ENCODE measurements at regions not wholly inside any gene's neighbourhood (a gene's known extent, or its start where the extent isn't known, plus 50 kb on each side); places are given as distances from the start of the nearest gene placed in this dataset.

GRCh38 chr3:66740260-66740659, 239.4 kb upstream of the LRIG1 start:
- in situ Hi-C loops (cut with MboI; ENCODE audit: low sequenced_read_pairs): no loop called here

GRCh38 chr3:66744521-66744920, 243.7 kb upstream of the LRIG1 start:
- in situ Hi-C loops (cut with MboI; ENCODE audit: low sequenced_read_pairs): no loop called here

- in situ Hi-C loops (cut with MboI; ENCODE audit: low sequenced_read_pairs): no loop called here
These were observed 244.2 kb upstream of the LRIG1 start for GRCh38 chr3:66744986-66745385.

- in situ Hi-C loops (cut with MboI; ENCODE audit: low sequenced_read_pairs): no loop called here
These were observed 246.4 kb upstream of the LRIG1 start for GRCh38 chr3:66747261-66747660.

- in situ Hi-C loops (cut with MboI; ENCODE audit: low sequenced_read_pairs): no loop called here
These were observed 246.9 kb upstream of the LRIG1 start for GRCh38 chr3:66747696-66748095.

GRCh38 chr3:66748175-66748876, 247.5 kb upstream of the LRIG1 start:
- in situ Hi-C loops (cut with MboI; ENCODE audit: low sequenced_read_pairs): no loop called here

- in situ Hi-C loops (cut with MboI; ENCODE audit: low sequenced_read_pairs): no loop called here
These were observed 246.3 kb upstream of the KBTBD8 start for GRCh38 chr3:66751842-66752241.

GRCh38 chr3:66753670-66754069, 244.4 kb upstream of the KBTBD8 start:
- in situ Hi-C loops (cut with MboI; ENCODE audit: low sequenced_read_pairs): no loop called here

GRCh38 chr3:66754613-66755012, 243.5 kb upstream of the KBTBD8 start:
- in situ Hi-C loops (cut with MboI; ENCODE audit: low sequenced_read_pairs): no loop called here

- in situ Hi-C loops (cut with MboI; ENCODE audit: low sequenced_read_pairs): no loop called here
These were observed 242.2 kb upstream of the KBTBD8 start for GRCh38 chr3:66755924-66756323.

- in situ Hi-C loops (cut with MboI; ENCODE audit: low sequenced_read_pairs): no loop called here
These were observed 241.6 kb upstream of the KBTBD8 start for GRCh38 chr3:66756468-66757036.

GRCh38 chr3:66761093-66761780, 236.9 kb upstream of the KBTBD8 start:
- in situ Hi-C loops (cut with MboI; ENCODE audit: low sequenced_read_pairs): no loop called here

- in situ Hi-C loops (cut with MboI; ENCODE audit: low sequenced_read_pairs): no loop called here
These were observed 235.0 kb upstream of the KBTBD8 start for GRCh38 chr3:66762916-66763693.

- in situ Hi-C loops (cut with MboI; ENCODE audit: low sequenced_read_pairs): no loop called here
These were observed 220.0 kb upstream of the KBTBD8 start for GRCh38 chr3:66778107-66778506.

GRCh38 chr3:66778777-66779176, 219.3 kb upstream of the KBTBD8 start:
- in situ Hi-C loops (cut with MboI; ENCODE audit: low sequenced_read_pairs): no loop called here

GRCh38 chr3:66785191-66785909, 212.8 kb upstream of the KBTBD8 start:
- in situ Hi-C loops (cut with MboI; ENCODE audit: low sequenced_read_pairs): no loop called here

GRCh38 chr3:66789580-66790237, 208.4 kb upstream of the KBTBD8 start:
- in situ Hi-C loops (cut with MboI; ENCODE audit: low sequenced_read_pairs): no loop called here

- in situ Hi-C loops (cut with MboI; ENCODE audit: low sequenced_read_pairs): no loop called here
These were observed 206.0 kb upstream of the KBTBD8 start for GRCh38 chr3:66792086-66792485.

- in situ Hi-C loops (cut with MboI; ENCODE audit: low sequenced_read_pairs): no loop called here
These were observed 202.7 kb upstream of the KBTBD8 start for GRCh38 chr3:66795365-66795764.

GRCh38 chr3:66796343-66796742, 201.8 kb upstream of the KBTBD8 start:
- in situ Hi-C loops (cut with MboI; ENCODE audit: low sequenced_read_pairs): no loop called here
